ENCODE measurements at regions not wholly inside any gene's neighbourhood (a gene's known extent, or its start where the extent isn't known, plus 50 kb on each side); places are given as distances from the start of the nearest gene placed in this dataset.

DNA sequence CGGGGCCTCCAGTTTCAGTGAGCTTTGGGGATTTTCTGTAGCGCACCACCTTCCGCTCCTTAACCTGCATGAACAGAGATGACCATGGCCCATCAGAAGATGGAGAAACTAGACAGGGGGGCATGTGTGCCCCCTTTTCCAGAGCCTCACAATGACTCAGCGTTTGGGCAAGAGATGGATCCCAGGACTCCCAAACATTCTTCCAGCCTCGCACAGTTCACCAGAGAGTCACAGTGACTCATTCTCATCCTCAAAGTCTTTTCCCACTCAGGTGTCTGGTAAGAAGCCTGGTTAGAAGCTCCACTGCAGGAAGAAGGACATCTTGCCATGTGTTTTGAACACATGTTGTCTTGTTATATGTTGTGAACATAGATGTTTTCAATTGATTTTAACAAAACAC lies 76.2 kb upstream of the FRMD1 start:
- DNase-seq = no peak

DNA sequence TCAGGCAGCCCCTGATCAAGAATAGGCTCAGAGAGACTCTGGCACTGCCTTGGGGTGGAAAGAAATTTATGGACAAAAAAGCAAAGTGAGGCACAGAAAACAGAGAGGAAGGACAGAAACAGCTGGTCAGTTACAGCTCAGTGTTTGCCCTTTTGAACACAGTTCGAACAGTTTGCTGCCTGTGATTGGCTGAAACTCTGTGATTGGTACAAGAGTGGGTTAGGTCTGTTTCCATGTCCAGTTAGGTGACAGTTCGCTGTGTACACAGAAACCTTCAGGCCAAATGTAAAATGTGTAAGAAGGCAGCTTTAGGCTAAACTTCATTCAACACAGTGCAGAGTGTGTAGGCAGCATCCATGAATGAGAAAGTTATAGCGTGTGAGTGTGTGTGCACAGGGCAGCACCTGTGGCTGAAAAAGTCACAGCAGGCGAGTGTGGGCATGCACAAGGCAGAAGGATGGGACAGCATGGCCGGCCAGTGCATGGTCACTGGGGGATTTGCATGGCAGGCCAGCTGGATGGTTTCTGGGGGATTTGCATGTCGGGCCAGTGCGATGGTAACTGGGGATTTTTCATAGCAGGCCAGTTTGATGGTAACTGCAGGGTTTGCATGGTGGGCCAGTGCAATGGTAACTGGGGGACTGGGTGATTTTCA lies 75.4 kb upstream of the FRMD1 start:
- DNase-seq = no peak

DNA sequence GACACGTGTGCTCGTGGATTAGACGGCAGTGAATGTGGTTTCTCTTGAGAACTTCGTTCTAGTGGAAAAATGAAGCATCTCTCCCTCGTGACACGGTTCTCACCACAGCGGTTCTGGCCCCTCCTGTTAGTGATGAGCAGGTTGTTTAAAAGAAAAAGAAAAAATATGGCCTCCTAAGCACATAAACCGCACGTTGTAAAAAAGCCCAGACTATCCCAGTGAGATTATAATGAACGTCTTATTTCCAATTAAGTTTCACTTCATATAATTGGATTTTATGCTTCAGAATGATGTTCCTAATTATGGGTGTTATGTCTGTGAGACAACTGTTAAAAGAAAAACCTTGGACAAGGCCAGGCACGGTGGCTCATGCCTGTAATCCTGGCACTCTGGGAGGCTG lies 74.5 kb upstream of the FRMD1 start:
- DNase-seq = no peak

DNA sequence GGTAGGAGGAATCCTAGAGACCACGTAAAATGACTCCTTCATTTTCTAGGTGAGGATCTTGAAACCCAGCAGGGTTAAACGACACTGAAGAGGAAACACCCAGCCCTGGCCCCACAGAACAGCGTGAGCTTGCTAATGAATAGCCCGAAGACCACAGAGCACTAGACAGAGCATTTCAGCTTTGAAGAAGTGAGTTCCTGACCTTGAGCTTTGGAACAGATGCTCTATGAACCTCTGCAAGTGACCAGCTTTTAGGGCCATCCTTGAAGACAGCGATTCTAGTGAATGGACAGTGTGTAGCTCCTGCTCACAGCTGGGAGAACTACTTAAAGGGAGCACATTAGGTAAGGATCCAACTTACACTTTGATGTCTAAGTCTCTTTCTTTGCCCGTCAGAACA lies 74.0 kb upstream of the FRMD1 start:
- no peak for DNase-seq

DNA sequence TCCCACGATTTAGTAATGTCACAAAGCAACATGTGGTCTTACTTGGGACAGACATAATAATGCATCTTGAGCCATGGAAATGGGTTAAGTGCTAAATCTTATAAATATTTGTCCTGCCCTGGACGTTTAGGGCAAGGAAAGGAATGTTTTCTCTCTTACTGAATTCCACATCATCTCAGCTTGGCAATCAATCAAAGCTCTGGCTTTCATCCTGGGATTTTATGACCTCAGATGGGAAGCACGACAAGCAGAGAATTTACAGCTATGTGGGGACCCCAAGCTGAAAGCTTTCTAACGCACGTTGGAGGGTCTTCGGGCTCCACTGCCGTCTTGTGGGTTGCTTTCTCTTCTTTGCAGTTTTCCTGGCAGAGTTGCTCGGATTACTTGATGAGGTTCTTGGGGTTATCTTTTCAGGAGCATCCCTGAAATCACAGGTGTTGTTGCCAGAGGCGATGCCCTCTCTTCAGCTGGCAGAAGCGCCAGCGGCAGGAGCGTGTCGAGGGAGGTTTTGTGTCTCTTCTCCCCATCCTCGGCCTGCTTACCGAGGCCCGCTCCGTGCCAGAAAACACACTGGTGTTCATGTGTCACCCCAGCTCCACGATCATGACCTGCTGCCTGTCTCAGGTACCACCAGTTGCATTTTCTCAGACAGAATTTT lies 73.4 kb upstream of the FRMD1 start:
- no peak for DNase-seq

DNA sequence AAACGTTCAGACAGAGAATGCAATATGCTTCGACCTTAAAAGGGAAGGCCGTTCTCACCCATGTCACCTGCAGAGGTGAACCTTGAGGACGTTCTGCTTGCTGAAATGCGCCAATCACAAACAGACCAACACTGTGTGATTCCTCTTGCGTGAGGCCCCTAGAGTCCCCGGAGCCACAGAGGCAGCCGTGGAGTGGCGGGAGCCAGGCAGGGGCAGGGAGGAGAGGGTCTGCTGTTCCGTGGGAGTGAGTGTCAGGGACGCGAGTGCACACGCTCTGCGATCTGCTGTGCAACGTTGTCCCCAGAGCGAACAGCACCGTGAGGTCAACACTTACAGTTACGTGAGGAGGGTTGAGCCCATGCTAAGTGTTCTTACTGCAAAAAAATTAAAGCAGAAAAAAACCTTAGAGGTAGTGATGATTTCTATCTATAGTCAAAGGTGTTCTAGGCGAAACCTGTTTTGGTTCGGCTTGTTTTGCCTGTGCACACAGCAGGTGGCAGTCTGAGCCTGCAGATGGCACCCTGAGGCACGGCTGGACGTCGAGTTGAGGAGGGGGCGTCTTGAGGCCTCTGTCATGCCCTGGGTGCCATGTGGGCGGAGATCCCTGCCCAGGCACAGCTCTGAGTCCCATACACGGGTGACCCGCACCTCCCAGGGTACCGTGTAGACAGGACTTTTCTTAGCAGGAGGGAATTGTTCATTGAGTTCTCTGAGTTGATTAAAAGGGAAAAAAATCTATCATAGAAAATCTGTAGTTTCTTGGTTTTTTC lies 71.7 kb upstream of the FRMD1 start:
- DNase-seq = peak; percentile 53

DNA sequence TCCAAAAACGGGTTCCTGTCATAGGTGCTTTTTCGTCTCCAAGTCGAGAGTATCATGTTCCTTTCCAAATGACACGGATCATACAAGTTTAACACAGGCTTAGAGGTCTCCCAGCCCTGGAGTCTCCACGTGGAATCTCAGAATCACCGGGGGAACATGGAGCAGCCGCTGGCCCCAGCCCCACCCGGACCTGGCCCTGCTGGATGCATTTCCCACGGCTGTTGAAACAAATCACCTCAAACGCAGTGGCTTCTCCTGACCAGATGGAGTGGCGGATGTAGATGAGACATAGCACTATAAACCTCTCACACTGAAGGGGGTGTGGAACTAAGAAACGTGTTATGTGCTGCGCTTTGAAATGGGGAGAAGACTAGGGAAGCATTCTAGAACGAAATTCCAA lies 70.0 kb upstream of the FRMD1 start:
- DNase-seq = no peak

DNA sequence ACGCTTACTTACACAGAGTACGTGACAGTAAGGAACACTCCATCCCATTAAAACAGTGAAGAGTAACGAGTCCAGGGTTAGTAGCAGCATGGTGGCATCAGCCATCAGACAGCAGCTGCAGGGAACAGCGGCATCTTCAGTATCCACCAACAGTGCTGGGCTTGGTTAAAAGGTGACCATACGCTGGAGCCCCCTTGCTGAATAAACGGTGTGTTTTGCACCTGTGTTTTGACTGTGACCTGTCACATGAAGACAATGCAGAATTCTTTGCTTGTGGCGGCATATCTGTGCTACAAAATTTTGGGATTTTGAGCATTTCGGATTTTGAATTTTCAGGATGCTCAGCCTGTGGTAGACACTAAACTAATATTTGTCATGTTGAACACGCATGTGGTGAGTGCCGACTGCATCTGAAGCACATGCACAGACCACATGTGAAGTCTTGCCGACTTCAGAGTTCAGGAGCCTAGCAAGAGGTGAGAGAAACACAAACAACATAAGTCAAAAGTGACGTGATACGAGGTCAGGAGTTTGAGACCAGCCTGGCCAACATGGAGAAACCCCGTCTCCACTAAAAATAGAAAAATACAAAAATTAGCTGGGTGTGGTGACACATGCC lies 69.3 kb upstream of the FRMD1 start:
- no peak for DNase-seq

DNA sequence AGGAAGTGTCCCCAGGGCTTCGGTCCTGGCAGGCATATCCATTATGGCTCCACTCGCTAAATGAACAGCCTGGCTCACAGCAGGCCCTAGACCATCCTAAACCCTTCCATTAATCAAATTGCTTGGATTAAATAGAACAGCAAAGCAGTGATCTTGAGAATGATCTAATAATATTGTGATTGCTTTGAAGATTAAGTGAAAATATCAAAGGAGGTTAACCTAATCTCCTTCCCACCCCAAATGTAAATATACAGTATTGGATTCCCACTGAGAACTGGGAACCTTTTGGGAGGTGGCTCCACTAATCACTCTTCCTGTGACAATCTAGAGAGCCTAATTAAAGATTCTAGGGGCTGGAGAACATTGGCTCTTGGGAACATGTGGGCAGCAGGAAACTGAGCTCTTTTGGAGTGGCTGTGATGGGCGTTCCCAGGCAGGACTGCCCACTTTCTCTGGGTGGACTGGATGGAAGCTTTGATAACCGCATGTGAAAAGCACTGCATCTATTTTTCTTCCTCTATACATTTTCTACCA lies 68.3 kb upstream of the FRMD1 start:
- peak; percentile 76 for DNase-seq

DNA sequence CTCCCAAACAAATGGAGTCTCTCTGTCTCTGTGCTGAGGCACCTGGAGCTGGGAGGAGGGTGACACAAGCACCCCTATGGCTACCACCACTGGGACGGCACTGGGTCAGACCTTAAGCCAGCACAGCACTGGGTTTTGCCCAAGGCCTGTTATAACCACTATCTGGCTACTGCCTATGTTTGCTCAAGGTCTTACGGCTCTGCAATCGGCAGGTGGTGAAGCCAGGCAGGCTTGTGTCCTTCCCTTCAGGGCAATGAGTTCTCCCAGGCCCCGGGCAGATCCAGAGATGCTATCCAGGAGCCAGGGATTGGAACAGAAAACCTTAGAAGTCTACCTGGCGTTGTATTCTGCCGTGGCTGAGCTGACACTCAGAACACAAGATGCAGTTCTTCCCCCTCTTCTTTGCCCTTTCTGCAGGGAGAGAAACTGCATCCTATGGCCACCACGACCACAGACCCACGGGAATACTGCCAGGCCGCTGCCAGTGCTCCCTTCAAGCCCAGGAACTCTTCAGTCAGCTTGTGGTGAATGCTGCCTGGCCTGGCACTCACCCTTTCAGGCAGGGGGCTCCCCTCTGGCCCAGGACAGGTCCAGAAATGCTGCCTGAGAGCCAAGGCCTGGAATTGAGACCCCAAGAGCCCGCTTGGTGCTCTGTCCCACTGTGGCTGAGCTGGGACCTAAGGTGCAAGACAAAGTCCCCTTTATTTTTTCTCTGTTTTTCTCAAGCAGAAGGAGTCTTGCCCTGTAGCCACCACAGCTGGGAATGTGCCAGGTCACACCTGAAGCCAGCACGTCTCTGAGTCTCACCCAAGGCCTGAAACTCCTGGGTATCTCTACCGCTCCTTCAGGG lies 67.0 kb upstream of the FRMD1 start:
- peak; percentile 26 for DNase-seq

DNA sequence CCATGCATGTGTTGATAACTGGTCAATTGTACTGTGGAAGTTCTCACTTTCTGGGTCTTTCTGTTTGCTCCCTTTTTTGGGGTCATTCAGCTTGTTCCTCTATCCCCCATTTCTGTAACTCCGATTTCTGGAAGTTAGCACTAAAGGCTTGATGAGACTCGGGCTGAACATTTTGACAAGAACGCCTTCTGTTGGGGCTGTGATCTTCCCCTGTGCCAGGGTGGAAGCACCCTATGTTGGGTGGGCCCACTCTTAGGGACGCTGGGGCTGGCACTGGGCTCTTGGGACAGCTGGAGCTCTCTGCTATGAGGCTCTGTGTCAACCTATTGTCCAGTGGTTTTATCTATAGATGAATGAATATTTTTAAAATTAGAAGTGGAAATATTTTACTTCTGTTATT lies 60.1 kb upstream of the FRMD1 start:
- no peak for DNase-seq

DNA sequence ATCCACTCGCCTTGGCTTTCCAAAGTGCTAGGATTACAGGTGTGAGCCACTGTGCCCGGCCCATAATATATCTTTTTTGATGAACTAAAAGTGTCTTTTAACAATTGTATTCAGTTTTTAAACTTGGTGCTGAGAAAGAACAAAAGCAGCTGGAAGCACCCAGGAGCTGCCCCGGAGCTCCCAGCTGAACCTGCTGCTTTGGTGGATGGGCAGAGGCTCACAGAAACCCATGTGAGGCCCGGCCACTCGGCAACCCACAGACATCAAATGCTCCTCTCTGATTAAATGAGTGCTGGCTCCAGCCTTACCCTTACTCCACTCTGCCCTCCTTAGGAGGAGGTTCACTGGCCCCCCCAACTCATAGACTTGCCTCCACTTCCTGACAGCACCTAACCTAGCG lies 59.4 kb upstream of the FRMD1 start:
- no peak for DNase-seq

DNA sequence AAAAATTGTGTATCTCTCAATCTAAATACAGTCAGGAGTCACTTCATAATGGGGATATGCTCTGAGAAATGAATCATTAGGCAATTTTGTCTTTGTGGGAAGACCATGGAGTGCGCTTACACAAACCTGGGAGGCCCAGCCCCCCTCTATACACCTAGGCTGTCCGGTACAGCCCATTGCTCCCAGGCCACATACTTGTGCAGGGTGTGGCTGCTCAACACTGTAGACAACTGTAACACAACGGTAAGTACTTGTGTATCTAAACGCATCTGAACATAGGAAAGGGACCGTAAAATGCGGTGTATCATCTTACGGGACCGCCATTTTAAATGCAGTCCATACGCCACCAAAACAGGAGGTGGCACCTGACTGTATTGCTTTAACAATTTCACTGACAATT lies 58.0 kb upstream of the FRMD1 start:
- DNase-seq = no peak

DNA sequence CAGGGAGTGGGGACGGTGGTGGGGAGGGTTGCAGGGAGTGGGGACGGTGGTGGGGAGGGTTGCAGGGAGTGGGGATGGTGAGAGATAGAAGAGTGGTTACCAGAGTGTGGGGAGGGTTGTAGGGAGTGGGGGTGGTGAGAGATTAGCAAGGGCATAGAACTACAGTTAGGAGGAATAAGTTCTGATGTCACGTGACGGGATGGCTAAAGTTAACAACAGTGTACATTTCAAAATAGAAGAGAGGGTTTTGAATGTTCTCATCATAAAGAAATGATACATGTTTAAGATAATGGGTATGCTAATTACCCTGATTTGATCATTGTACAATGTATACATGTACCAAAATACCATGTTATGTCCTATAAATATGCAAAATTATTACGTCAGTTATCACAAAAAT lies 57.6 kb upstream of the FRMD1 start:
- DNase-seq = no peak

DNA sequence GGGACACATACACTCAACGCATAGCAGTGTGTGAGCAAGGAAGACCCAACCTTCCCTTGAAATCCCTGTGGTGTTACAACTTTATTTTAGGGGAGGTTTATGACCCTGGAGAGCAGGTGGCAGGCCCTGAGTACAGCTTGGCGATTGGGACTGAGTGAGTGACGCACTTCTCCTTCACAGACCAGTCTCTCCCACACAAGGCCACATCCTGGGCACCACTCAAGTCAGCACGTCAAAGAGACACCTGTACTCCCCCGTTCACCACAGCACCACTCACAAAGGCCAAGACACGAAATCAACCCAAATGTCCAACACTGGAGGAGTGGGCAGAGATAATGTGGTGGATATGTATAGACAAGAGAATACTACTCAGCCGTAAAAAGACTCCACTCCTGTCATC lies 57.0 kb upstream of the FRMD1 start:
- no peak for DNase-seq

DNA sequence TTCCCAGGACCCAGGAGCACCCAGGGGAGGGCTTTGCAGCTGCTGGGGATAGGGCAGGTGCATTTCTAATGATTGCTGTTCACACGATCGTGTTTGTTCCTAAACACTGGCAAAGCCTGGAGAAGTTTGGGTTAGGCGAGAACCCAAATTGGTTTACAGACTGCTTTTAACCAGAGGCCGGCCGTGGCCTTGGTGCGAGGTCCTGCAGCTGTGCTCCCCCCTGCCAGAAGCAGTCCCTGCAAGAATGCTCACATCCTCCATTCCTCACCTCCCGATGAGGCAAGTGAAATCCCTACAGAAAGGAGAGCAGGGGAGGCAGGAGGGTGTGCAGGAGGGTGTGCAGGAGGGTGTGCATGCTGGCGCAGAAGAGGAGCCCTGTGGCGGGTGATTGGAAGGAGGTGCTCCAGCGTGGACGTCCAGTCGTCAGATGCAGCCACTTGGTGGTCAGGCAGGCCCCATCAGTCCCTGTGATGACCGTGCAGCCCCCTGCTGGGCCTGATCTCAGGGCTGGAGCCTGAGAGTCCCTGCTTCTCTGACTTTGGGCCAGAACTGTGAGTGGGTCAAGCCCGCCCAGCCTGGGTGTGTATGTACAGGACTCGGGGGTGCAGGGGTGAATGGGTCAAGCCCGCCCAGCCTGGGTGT lies 55.7 kb upstream of the FRMD1 start:
- no peak for DNase-seq

DNA sequence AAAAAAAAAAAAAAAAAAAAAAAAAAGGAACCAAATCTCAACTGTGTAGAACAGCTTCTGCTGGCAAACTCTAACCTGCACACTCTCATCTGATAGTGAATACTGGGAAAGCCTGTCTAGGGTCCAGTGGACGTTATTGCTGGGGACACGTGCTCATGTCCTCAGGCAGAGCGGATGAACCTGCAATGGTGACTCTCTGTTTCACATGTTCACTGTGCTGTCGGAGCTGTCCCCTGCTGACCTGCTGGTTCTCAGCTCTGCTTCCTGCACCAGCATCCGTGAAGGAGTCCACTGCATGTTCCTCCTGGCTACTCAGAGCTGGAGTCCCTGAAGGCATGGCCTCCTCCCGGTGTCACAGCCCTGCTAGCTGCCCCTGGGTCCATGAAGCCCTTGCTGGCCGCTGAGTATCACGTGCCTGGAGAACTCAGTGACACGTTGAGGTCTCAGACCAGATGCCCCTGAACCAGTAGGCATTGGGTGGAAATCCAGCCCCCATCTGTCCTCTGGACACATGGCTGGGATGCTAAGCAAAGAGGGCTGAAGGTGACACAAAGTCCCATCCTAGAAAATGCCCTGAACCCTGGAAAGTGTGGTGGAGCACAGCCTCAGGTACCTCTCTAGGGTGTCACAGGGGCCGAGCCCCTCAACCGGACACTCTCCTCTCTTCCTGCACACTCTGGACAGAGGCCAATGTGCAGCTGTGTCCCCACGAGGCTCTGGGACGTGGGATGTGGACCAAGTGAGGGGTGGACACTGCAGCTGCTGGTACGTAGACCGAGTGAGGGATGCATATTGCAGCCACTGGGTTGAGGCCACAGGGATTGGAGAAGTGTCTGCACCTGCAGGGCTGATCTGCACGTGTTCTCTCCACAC lies 54.9 kb upstream of the FRMD1 start:
- no peak for DNase-seq

DNA sequence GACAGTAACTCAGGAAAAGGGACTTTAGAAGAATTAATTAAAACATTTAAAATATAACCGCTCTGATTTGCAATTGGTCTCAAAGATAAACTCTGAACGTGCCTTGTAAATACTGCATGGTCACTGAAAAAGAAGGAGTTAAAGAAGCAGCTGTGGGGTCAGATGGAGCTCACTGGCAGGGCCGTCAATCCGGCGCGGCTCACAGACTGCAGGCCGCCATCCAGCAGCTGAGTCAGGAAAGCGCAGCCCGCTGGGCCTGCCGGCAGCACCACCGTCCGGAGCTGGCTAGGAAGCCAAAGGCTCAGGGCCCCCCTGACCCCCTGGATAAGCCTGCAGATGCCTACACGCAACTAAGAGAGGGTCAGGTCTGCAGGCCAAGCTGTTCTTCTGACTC lies 54.2 kb upstream of the FRMD1 start:
- DNase-seq = no peak

DNA sequence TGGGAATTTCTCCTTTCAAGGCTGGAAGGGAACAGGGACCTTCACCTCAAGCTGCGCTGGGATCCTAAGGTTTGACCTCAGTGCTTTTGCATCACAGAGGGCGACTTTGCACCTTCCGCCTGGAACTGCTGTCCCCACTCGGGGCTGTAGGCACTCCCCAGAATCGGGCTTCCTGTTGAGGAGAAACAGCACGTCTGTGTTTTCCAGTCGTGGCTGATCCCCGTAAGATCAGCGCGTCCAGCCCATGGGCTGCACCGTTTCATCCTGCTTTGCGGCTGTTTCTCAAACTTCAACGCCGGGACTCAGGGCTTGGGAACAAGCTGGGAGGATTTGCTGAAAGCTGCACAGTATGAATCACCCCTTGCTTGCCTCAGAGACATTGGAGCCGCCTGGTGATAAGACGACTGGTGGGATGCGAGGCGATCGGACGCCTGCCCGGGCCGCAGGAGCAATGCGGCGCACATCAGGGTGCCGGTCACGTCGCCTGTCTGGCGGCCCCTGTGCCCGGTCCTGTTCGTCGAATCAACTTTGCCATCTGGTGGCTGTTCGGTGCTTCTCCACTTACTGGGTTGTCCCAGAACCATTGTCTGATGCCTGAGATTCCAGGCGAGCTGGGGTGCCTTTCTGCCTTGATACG lies 53.6 kb upstream of the FRMD1 start:
- no peak for DNase-seq

Data from NCI-H1092 (cell line).